ENCODE measurements at regions not wholly inside any gene's neighbourhood (a gene's known extent, or its start where the extent isn't known, plus 50 kb on each side); places are given as distances from the start of the nearest gene placed in this dataset.
"Not testable (repeated sequence)": the region's sequence is repeated elsewhere in the genome, so short reads cannot be mapped to it uniquely, and the experiment has no call there.

DNA sequence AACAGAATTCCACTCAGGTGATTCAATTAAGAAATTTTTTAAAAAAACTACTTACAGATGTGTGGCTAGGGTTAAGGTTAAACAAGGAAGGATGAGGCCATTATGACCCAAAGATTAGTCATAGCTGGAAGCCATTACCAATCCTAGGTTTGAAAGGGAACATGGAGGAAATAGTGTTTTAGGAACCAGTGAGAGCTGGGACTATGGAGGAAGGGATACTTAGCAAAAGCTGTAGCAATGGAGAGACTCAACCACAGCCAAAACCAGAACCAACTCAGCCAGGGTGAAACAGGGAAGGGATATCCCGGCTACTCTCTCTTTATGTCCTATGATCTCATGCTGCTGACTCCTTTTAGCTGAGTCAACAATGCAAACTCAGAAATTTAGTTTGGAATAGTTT is 148.6 kb upstream of the CNKSR2 start:
- no peak for DNase-seq

DNA sequence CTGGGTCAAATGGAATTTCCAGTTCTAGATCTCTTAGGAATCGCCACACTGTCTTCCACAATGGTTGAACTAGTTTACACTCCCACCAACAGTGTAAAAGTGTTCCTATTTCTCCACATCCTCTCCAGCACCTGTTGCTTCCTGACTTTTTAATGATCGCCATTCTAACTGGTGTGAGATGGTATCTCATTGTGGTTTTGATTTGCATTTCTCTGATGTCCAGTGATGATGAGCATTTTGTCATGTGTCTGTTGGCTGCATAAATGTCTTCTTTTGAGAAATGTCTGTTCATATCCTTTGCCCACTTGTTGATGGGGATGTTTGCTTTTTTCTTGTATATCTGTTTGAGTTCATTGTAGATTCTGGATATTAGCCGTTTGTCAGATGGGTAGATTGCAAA is 145.2 kb upstream of the CNKSR2 start:
- DNase-seq = not testable (repeated sequence)

DNA sequence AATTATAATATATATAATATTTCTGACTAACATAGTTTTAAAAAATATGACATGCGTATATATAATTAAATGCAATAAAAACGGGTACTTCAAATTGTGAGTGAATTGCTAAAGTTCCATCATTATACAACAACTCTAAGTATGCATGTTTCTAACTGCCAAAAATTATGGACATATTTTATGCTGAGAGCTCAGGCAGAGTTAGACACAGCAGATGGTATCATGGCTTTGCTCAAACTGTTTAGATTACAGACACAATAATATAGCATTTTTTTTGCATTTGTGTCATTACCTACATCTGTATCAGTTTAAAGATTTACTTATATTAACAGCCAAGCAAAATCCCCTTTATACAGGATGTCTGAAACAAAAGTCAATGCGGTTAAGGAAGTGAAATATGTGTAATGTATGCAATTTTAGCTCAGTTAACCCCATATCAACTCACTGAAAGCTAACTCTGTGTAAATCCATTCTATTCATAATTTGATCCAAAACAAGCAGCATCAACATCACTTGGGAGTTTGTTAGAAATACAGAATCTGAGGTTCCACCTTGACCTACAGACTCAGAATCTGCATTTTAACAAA is 119.1 kb upstream of the CNKSR2 start:
- peak; percentile 0 for DNase-seq

DNA sequence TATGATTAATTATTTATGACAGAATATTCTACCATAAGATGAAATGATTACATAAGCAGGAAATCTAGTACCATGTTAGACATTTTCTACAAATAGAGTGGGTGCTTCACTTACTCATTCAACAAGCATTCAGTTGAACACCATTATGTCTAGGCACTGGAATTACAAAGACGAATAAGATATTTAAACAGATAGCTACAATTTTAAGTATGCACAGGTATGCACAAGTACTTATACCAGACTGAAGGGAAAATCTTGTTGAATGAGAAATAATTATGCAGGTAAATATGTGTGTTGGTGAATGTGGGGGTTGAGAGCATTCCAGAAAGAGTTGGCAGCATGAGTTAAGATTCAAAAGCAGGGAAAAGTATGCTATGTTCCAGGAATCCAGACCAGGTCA is 107.3 kb upstream of the CNKSR2 start:
- DNase-seq = no peak

DNA sequence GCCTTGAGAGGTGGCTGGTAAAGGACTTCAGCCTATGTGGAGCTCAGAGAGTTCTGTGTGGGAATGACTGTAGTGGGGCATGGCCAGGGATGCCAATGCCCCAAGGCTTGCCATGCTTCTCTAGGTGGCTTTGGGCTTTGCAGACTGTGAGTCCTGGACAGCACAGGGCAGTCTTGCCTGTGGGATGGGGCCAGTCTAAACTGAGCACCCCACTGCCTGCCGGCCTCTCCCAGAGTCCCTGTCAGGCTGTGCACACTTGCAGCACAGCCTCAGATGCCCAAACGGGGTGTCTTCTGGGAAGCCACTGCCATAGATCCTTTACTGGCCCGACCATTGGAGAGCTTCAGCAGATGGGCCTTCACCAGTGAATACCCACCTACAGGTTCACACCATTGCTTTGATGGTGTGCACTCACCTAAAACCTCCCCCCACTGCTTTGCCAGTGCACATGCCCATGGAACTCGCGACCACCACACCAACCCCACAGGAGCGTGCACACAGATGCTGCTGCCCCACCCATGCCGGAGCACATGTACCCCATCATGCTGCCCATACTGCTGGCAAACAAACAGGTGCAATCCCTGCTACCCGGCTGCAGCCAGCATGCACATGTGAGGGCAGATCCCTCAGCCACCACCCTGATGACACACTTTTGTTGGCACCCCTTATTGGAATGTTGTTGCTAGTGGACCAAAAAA is 97.3 kb upstream of the CNKSR2 start:
- no peak for DNase-seq

DNA sequence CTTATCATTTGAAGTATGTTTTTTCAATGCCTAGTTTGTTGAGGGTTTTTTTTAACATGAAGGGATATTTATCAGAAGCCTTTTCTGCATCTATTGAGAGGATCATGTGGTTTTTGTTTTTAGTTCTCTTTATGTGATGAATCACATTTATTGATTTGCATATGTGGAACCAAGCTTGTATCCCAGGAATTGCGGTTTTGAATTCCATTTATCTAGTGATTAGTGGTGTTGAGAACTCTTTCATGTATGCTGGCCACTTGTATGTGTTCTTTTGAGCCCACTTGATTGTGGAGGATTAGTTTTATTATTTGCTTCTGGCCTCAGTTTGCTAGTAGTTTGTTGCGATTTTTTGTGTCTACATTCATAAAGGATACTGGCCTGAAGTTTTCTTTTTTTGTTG is 85.0 kb upstream of the CNKSR2 start:
- DNase-seq = no peak

DNA sequence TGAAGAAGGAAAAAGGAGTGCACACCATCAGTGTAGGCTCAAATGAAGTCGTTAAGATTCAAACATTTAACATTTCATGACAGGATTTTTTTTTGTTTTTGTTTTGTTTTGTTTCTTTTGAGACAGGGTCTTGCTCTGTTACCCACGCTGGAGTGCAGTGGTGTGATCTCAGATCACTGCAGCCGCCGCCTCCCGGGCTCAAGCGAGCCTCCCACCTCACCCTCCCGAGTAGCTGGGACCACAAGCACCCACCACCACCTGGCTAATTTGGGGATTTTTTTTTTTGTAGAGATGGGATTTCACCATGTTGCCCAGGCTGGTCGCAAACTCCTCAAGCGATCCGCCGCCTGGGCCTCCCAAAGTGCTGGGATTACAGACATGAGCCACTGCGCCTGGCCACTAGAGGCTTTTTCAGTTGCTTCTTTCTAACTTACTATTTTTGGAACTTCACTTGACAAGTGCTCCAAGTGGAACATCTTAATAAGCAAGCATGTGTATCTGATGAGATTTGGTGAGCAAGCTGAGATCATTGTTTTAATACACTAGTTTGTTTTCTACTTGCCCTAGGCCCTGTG is 78.9 kb upstream of the CNKSR2 start:
- DNase-seq = no peak

DNA sequence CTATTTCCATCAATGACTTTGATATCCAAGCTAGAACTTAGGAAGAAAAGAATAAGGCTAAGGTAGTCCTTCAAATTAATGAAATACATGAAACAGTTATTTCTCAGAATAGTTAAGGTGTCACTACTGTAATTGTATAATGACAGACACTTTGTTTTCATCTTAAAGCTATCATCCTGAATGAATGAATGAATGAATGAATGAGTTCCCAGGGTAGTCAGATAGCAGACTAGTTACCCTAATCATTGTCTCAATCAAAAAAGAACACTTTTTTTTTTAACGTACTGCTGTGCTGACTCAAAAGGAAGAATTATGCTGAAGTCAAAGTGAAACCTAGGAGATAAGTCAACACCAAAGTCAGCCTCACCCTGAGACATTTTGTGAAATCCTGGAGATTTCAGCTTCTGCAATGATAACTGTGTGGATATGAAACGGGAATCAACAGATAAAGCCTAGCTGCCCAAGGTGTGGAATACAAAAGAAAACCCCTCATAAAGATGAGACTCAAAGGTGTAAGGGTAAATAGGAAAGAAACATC is 68.3 kb upstream of the CNKSR2 start:
- DNase-seq = no peak

DNA sequence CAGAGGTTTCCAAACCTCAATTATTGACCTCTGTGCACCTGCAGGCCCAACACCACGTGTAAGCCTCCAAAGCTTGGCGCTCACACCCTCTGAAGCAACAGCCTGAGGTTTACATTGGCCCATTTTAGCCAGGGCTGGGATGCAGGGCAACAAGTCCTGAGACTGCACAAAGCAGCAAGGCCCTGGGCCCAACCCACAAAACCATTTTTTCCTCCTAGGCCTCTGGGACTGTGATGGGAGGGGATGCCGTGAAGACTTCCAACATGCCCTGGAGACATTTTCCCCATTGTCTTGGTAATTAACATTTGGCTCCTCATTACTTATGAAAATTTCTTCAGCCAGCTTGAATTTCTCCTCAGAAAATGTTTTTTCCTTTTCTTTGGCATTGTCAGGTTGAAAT is 54.9 kb upstream of the CNKSR2 start:
- no peak for DNase-seq
